Breast epithelium (tissue), 3 donors: ENCODE measurements at regions not wholly inside any gene's neighbourhood (a gene's known extent, or its start where the extent isn't known, plus 50 kb on each side); places are given as distances from the start of the nearest gene placed in this dataset.

Experiments
- CTCF ChIP-seq, 3 donors: fragments of 450-650 bp; IDR thresholded peaks; one replicate each; pipeline ENCODE4 v1.5.1; 2016 to 2017; ENCODE audit warnings: antibody characterized with exemption in 3 of 3, mild to moderate bottlenecking in 3 of 3, moderate library complexity in 3 of 3
- POLR2AphosphoS5 ChIP-seq, 3 donors: sonication (generic); formaldehyde crosslinking; IDR thresholded peaks; one replicate each; pipeline ENCODE4 v1.6.1; 2017; ENCODE audit warnings: antibody characterized with exemption in 3 of 3

DNA sequence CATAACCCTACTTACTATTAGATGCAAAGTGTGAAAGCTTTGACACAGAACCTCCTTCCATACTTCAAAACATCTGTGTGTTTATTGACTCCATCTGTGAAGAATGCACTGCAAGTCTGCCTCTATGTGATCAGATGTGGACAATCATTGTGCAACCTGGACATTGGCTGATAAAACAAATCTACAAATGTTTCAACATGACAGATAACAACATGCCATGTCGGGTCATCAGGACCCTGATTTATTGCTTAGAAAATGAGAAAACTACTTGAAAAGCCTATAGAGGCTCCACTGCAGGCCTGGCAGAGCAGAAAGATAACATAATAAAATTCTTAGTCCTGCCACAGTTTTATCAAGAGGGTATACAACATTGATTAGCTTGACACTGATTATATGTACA lies 1286.4 kb downstream of the GRIK2 start:
- TF ChIP-seq POLR2AphosphoS5 (IDR thresholded peaks at IDR 0.05) (no peak), CTCF (IDR thresholded peaks at IDR 0.05) (no peak)
